Ascending aorta (tissue), 2 donors: ENCODE measurements at regions not wholly inside any gene's neighbourhood (a gene's known extent, or its start where the extent isn't known, plus 50 kb on each side); places are given as distances from the start of the nearest gene placed in this dataset.
A peak's percentile ranks its signal among the peaks of the same experiment; 100 is the strongest.

Experiments
- DNase-seq, 2 donors: peaks; one replicate each; pipeline ENCODE4 v3.0.0-alpha.2; 2019; ENCODE audit warnings: low spot score in 2 of 2
- H3K27ac ChIP-seq, 2 donors: fragments of 200-600 bp; sonication (generic); one replicate each; pipeline ENCODE4 v1.5.1; 2016 to 2017; ENCODE audit warnings: mild to moderate bottlenecking in 1 of 2
- H3K27me3 ChIP-seq: fragments of 200-600 bp; sonication (generic); one replicate; pipeline ENCODE4 v1.5.1; 2017
- H3K36me3 ChIP-seq, 2 donors: fragments of 200-600 bp; sonication (generic); one replicate each; pipeline ENCODE4 v1.5.1; 2016
- H3K4me1 ChIP-seq, 2 donors: fragments of 200-600 bp; sonication (generic); one replicate each; pipeline ENCODE4 v1.5.1; 2016 to 2017; ENCODE audit warnings: mild to moderate bottlenecking in 1 of 2
- H3K4me3 ChIP-seq, 2 donors: fragments of 200-600 bp; sonication (generic); one replicate each; pipeline ENCODE4 v1.5.1; 2016 to 2017; ENCODE audit warnings: mild to moderate bottlenecking in 1 of 2
- H3K9me3 ChIP-seq, 2 donors: fragments of 200-600 bp; sonication (generic); one replicate each; pipeline ENCODE4 v1.5.1; 2016
- CTCF ChIP-seq, 3 experiments: fragments of 200-600 bp in 2 of 3; fragments of 450-650 bp in 1 of 3; sonication (generic) in 2 of 3; IDR thresholded peaks; one replicate each; pipeline ENCODE4 v1.5.1; 2016 to 2019; ENCODE audit warnings: antibody characterized with exemption in 3 of 3, mild to moderate bottlenecking in 1 of 3, moderate library complexity in 1 of 3
- intact Hi-C: fragments of 100-400 bp; cut with DNase I; formaldehyde crosslinking; loops from one replicate; pipeline ENCODE4 v1.15.1; 2023

GRCh38 chr16:85215478-85216118, 103.3 kb upstream of the CIBAR2 start:
- intact Hi-C loops: no loop called here
- H3K4me3 ChIP-seq: no peak overlapping the region
- H3K9me3 ChIP-seq: no peaks in the 10 kb centered on the region
- no peak for DNase-seq
- H3K36me3 ChIP-seq: no peaks in the 10 kb centered on the region
- H3K27me3 ChIP-seq: no peaks in the 10 kb centered on the region
- no peak for TF ChIP-seq CTCF (IDR thresholded peaks at IDR 0.05)
- peaks cover 10 to 26% of the 10 kb centered on the region in 2 donors for H3K4me1 ChIP-seq
- no peak overlapping the region for H3K27ac ChIP-seq

- no peak overlapping the region for H3K27ac ChIP-seq
- H3K4me3 ChIP-seq: no peak overlapping the region
- DNase-seq: no peak
- no peak for TF ChIP-seq CTCF (IDR thresholded peaks at IDR 0.05)
- H3K4me1 ChIP-seq: peaks cover 10 to 17% of the 10 kb centered on the region in 2 donors
- no peaks in the 10 kb centered on the region for H3K36me3 ChIP-seq
- H3K9me3 ChIP-seq: no peaks in the 10 kb centered on the region
- no peaks in the 10 kb centered on the region for H3K27me3 ChIP-seq
- intact Hi-C loops: no loop called here
Measured at GRCh38 chr16:85216522-85217375, 104.5 kb upstream of the CIBAR2 start.

GRCh38 chr16:85220125-85220839, 108.0 kb upstream of the CIBAR2 start:
- peak in 2 of 3 experiments; percentile 23 to 24 for TF ChIP-seq CTCF (IDR thresholded peaks at IDR 0.05)
- intact Hi-C loops: no loop called here
- H3K27ac ChIP-seq: peak overlapping the region; percentile 57 to 77

GRCh38 chr16:85220964-85221731, 108.9 kb upstream of the CIBAR2 start:
- Histone ChIP-seq H3K27ac (no peak overlapping the region), H3K27me3 (no peaks in the 10 kb centered on the region), H3K36me3 (no peaks in the 10 kb centered on the region), H3K9me3 (no peaks in the 10 kb centered on the region), H3K4me3 (no peak overlapping the region), H3K4me1 (peaks cover 4 to 8% of the 10 kb centered on the region in 2 donors)
- intact Hi-C loops: no loop called here
- no peak for TF ChIP-seq CTCF (IDR thresholded peaks at IDR 0.05)
- DNase-seq: no peak

More at GRCh38 chr16:85220125-85220839, 108.0 kb upstream of the CIBAR2 start:
- Histone ChIP-seq H3K9me3 (no peaks in the 10 kb centered on the region), H3K4me1 (peaks cover 4 to 8% of the 10 kb centered on the region in 2 donors), H3K36me3 (no peaks in the 10 kb centered on the region), H3K4me3 (peak overlapping the region; percentile 7 to 56), H3K27me3 (no peaks in the 10 kb centered on the region)
- peak in 1 of 2 donors; percentile 84 for DNase-seq

GRCh38 chr16:85221771-85222154, 109.5 kb upstream of the CIBAR2 start:
- TF ChIP-seq CTCF (IDR thresholded peaks at IDR 0.05): no peak
- intact Hi-C loops: no loop called here
- H3K27me3 ChIP-seq: no peaks in the 10 kb centered on the region
- no peak overlapping the region for H3K4me3 ChIP-seq
- no peaks in the 10 kb centered on the region for H3K9me3 ChIP-seq
- no peak overlapping the region for H3K27ac ChIP-seq
- H3K36me3 ChIP-seq: no peaks in the 10 kb centered on the region
- no peak for DNase-seq
- peaks cover 4 to 8% of the 10 kb centered on the region in 2 donors for H3K4me1 ChIP-seq
